Adrenal gland (tissue), 5 donors: ENCODE measurements at regions not wholly inside any gene's neighbourhood (a gene's known extent, or its start where the extent isn't known, plus 50 kb on each side); places are given as distances from the start of the nearest gene placed in this dataset.

Experiments
- CTCF ChIP-seq, 6 experiments: fragments of 450-650 bp in 4 of 6; fragments of 200-600 bp in 2 of 6; sonication (generic) in 1 of 6; IDR thresholded peaks; 1 replicate in 5 of 6; 2 replicates in 1 of 6; pipeline versions ENCODE4 v1.5.1 to v1.8.0; 2016 to 2021; ENCODE audit warnings: antibody characterized with exemption in 6 of 6, mild to moderate bottlenecking in 2 of 6, moderate library complexity in 1 of 6
- POLR2A ChIP-seq, 2 donors: fragments of 450-650 bp; IDR thresholded peaks; one replicate each; pipeline ENCODE4 v1.6.1; 2017; ENCODE audit warnings: antibody characterized with exemption in 2 of 2, mild to moderate bottlenecking in 2 of 2, moderate library complexity in 1 of 2
- donor health status: DM: no; HTN: no; CAD: no.

- TF ChIP-seq CTCF (IDR thresholded peaks at IDR 0.05) (no peak), POLR2A (IDR thresholded peaks at IDR 0.05) (no peak)
Observed at GRCh38 chr13:18998389-18998788, 183.2 kb downstream of the TUBA3C start.
